K562 (cell line): ENCODE measurements at regions not wholly inside any gene's neighbourhood (a gene's known extent, or its start where the extent isn't known, plus 50 kb on each side); places are given as distances from the start of the nearest gene placed in this dataset.

Experiments
- ATAC-seq: fragments of 200-7000 bp; cut with Tn5 transposase; 3 replicates; pipeline ENCODE4 v1.9.1; 2020; ENCODE audit warnings: moderate library complexity
- BruUV-seq: library from RNA; stranded (reverse); fragments of 400-500 nt; replicated peaks from 2 replicates; lab custom pipeline; 2021; lab: Mats Ljungman, UMichigan
- CTCF ChIA-PET: fragments of 300-600 bp; formaldehyde crosslinking; extraction: SDS; loops from one replicate; lab custom pipeline; 2021; ENCODE audit warnings: low intra/inter-chr PET ratio; lab: Yijun Ruan, JAX
- POLR2A ChIA-PET: fragments of 300-600, 350-650 bp; sonication (Branson Sonifier 250); formaldehyde crosslinking; extraction: SDS; loops from one replicate; lab custom pipeline; 2021; ENCODE audit warnings: antibody characterized with exemption, inconsistent platforms; lab: Yijun Ruan, JAX
- DNase-seq, 4 experiments: peaks; one replicate each; pipeline versions ENCODE4 v3.0.0 to v3.0.0-alpha.2; 2011 to 2018; ENCODE audit warnings: low spot score in 3 of 4, mixed read lengths in 3 of 4; ENCODE audit errors: extremely low read depth in 1 of 4
- FAIRE-seq: peaks from 2 replicates; lab custom pipeline; 2011; peaks lifted over from hg19 to GRCh38; lab: Jason Lieb, UNC
- H2AFZ ChIP-seq: 2 replicates; pipeline ENCODE4 v1.6.0; 2011; ENCODE audit warnings: low read depth, low read length, control low read depth, inconsistent platforms
- H3K27ac ChIP-seq: fragments of 200-600 bp; 3 replicates; pipeline ENCODE4 v1.8.0; 2011; ENCODE audit warnings: low read depth, mild to moderate bottlenecking, control low read depth, inconsistent platforms, low read length, moderate library complexity, mixed read lengths; ENCODE audit errors: extremely low read depth
- H3K27me3 ChIP-seq, 2 experiments: fragments of 300-600 bp in 1 of 2; 2 replicates in 1 of 2; 3 replicates in 1 of 2; pipeline versions ENCODE4 v1.6.0 to v1.8.0; 2011; ENCODE audit warnings: inconsistent platforms in 2 of 2, low read length in 2 of 2, mild to moderate bottlenecking in 1 of 2, mixed read lengths in 1 of 2, moderate library complexity in 1 of 2; ENCODE audit not compliant: control insufficient read depth in 2 of 2, insufficient read depth in 2 of 2
- H3K36me3 ChIP-seq: fragments of 300-600 bp; 3 replicates; pipeline ENCODE4 v1.8.0; 2011; ENCODE audit warnings: mild to moderate bottlenecking, low read length, inconsistent platforms; ENCODE audit not compliant: control insufficient read depth, insufficient read depth
- H3K4me1 ChIP-seq, 2 experiments: fragments of 200-600 bp in 1 of 2; replicated peaks in 1 of 2; 2 replicates in 1 of 2; 3 replicates in 1 of 2; pipeline versions ENCODE4 v1.5.1 to v1.8.0; 2011; ENCODE audit warnings: inconsistent platforms in 2 of 2, low read length in 2 of 2, mild to moderate bottlenecking in 1 of 2, mixed read lengths in 1 of 2, moderate library complexity in 1 of 2; ENCODE audit not compliant: control insufficient read depth in 2 of 2, insufficient read depth in 2 of 2
- H3K4me2 ChIP-seq: 2 replicates; pipeline ENCODE4 v1.6.1; 2011; ENCODE audit warnings: low read length, control low read depth, inconsistent platforms, mixed read lengths; ENCODE audit not compliant: insufficient read depth
- H3K4me3 ChIP-seq: fragments of 200-600 bp; sonication (generic), shearing (Covaris generic); 2 replicates; pipeline ENCODE4 v1.5.1; 2016; ENCODE audit warnings: control low read depth, inconsistent platforms
- H3K79me2 ChIP-seq: fragments of 200-600 bp; 3 replicates; pipeline ENCODE4 v1.8.0; 2011; ENCODE audit warnings: low read length, inconsistent platforms; ENCODE audit not compliant: control insufficient read depth, insufficient read depth
- H3K9ac ChIP-seq, 2 experiments: 2 replicates each; pipeline versions ENCODE4 v1.6.0 to v1.6.1; 2011; ENCODE audit warnings: low read depth in 2 of 2, low read length in 2 of 2, control low read depth in 1 of 2, inconsistent platforms in 1 of 2, mild to moderate bottlenecking in 1 of 2, mixed read lengths in 1 of 2; ENCODE audit not compliant: insufficient read depth in 1 of 2
- H3K9me1 ChIP-seq: one replicate; pipeline ENCODE4 v1.6.0; 2011; ENCODE audit warnings: inconsistent platforms, mild to moderate bottlenecking, low read length, moderate library complexity; ENCODE audit not compliant: control insufficient read depth, insufficient read depth
- H3K9me3 ChIP-seq: replicated peaks from 2 replicates; pipeline ENCODE4 v1.5.1; 2011; ENCODE audit warnings: low read depth, low read length, inconsistent platforms; ENCODE audit not compliant: control insufficient read depth, insufficient read depth
- H4K20me1 ChIP-seq: replicated peaks from 2 replicates; pipeline ENCODE4 v1.6.1; 2011; ENCODE audit warnings: low read length, inconsistent platforms, mixed read lengths; ENCODE audit not compliant: control insufficient read depth, insufficient read depth
- ESRRB ChIP-seq: fragments of 250-450 bp; sonication (Bioruptor Pico); IDR thresholded peaks from 2 replicates; pipeline ENCODE4 v1.5.0; 2020; ENCODE audit warnings: mild to moderate bottlenecking, moderate library complexity, borderline replicate concordance
- ETS2 ChIP-seq: IDR thresholded peaks from 2 replicates; pipeline ENCODE4 v1.6.1; 2016; ENCODE audit warnings: borderline replicate concordance, missing genetic modification characterization, mild to moderate bottlenecking, moderate library complexity, missing compliant biosample characterization; ENCODE audit not compliant: poor library complexity, severe bottlenecking
- HDAC3 ChIP-seq: fragments of 450-650 bp; IDR thresholded peaks from 2 replicates; pipeline ENCODE4 v1.6.1; 2018; ENCODE audit warnings: borderline replicate concordance, mild to moderate bottlenecking, moderate library complexity; ENCODE audit not compliant: partially characterized antibody
- NR3C1 ChIP-seq: sonication (generic); formaldehyde crosslinking; IDR thresholded peaks from 2 replicates; pipeline ENCODE4 v1.8.1; 2022; ENCODE audit warnings: missing genetic modification reagents
- SAFB2 ChIP-seq: fragments of 200-400 bp; formaldehyde crosslinking; IDR thresholded peaks from 2 replicates; pipeline ENCODE4 v1.6.1; 2018; ENCODE audit warnings: borderline replicate concordance, low read length, low read depth, moderate library complexity; ENCODE audit not compliant: severe bottlenecking
- ZC3H4 ChIP-seq: sonication (generic); formaldehyde crosslinking; IDR thresholded peaks from 2 replicates; pipeline ENCODE4 v1.9.0; 2021; ENCODE audit warnings: missing genetic modification reagents, borderline replicate concordance
- WGBS: fragments of 100-300 bp; shearing (Covaris generic); methylation state at CpG from one replicate; pipeline ENCODE4 v1.1.6; 2016; ENCODE audit warnings: low coverage, mixed read lengths; ENCODE audit not compliant: insufficient coverage; ENCODE audit errors: missing lambda C conversion rate; 5-methylcytosine and 5-hydroxymethylcytosine counted together
- in situ Hi-C: fragments of 300-500 bp; cut with MboI; formaldehyde crosslinking; loops from 4 replicates; pipeline ENCODE4 v1.15.0; 2018; ENCODE audit warnings: inconsistent platforms, mixed read lengths
- intact Hi-C: fragments of 100-400 bp; cut with micrococcal nuclease; formaldehyde crosslinking; loops from 2 replicates; pipeline ENCODE4 v1.14.2; 2022

DNA sequence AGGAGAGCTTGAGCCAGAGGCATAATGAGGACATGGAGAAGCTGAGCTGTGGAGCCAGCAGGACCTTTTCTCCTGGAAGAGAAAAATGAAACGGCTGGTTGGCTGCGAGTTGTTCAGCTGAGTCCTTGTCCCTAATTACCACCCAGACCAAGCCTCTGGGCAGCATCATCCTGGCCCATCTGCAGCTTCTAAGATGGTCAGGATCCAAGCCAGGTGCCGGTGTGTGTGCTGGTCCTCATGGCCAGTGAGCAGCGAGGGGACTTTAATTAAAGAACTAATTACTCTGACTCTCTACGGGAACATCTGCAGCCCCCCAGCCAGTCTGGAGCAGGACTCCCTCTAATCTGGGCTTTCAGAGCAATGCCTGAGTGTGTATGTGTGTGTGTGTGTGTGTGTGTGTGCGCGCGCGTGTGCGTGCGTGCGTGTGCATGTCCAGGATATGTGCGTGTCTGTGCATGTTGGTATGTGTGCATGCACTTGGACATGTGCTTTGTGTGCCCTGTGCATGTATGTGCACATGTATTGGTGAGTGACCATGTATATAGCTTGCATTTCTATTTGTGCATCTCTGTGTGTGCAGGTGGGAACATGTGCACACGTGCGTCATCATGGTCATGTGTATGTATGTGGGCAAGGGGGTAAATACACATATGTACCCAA, 173.9 kb downstream of the DHX35 start:
- Histone ChIP-seq H3K27ac (no peak overlapping the region), H3K36me3 (no peaks in the 10 kb centered on the region), H3K27me3 (no peaks in the 10 kb centered on the region; a peak in 1 of 5 replicates), H2AFZ (no peak overlapping the region), H3K9me1 (no peaks in the 10 kb centered on the region), H3K4me1 (no peaks in the 10 kb centered on the region), H3K9me3 (no peaks in the 10 kb centered on the region), H3K4me3 (no peak overlapping the region), H3K4me2 (no peak overlapping the region), H3K79me2 (no peaks in the 10 kb centered on the region), H3K9ac (no peak overlapping the region), H4K20me1 (no peaks in the 10 kb centered on the region; the same call in 1 of the 2 replicates)
- FAIRE-seq = no peak
- ATAC-seq = no peak
- intact Hi-C loops (no loop called here), in situ Hi-C loops (no loop called here)
- 0% methylated on average over 7 of the region's 15 CpGs for WGBS
- ChIA-PET CTCF (no interaction called here), POLR2A (no interaction called here)
- TF ChIP-seq ETS2 (tag) = no peak
- no peak for TF ChIP-seq NR3C1
- TF ChIP-seq ESRRB = no peak
- no peak for TF ChIP-seq HDAC3
- no TSS peak for BruUV-seq
- DNase-seq = no peak

DNA sequence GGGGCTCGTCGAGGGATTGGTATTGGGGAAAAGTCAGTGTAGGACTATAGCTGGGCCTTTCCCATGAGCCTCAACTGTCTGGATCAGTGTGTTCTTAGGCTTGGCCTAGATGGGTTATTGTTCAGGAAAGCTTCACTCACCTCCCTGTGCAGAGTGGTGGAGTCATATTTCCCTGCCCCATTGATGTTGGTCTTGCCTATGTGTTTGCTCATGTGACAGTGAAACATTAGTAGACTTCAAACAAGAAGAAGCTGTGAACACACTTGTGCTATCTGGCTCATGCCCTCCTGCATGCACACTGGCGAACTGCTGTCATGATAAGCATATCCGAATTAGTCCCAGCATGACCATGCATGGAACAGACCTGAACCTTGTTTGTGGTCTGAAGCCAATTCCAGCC, 171.1 kb downstream of the DHX35 start:
- FAIRE-seq = no peak
- ChIA-PET POLR2A (no interaction called here), CTCF (no interaction called here)
- no peak for ATAC-seq
- H3K4me2 ChIP-seq = no peak overlapping the region
- H3K27me3 ChIP-seq = no peaks in the 10 kb centered on the region; a peak in 1 of 5 replicates
- H3K9ac ChIP-seq = no peak overlapping the region
- DNase-seq = no peak
- H3K4me1 ChIP-seq = no peaks in the 10 kb centered on the region
- no peaks in the 10 kb centered on the region; the same call in 1 of the 2 replicates for H4K20me1 ChIP-seq
- no peak overlapping the region for H2AFZ ChIP-seq
- WGBS = 6% methylated on average over 4 of the region's 4 CpGs
- in situ Hi-C loops (no loop called here), intact Hi-C loops (no loop called here)
- H3K27ac ChIP-seq = no peak overlapping the region
- no peaks in the 10 kb centered on the region for H3K79me2 ChIP-seq
- no peak overlapping the region for H3K4me3 ChIP-seq
- H3K9me3 ChIP-seq = no peaks in the 10 kb centered on the region
- TF ChIP-seq ZC3H4 (CRISPR knock-in tag) (no peak), SAFB2 (no peak)
- H3K9me1 ChIP-seq = no peaks in the 10 kb centered on the region
- no peaks in the 10 kb centered on the region for H3K36me3 ChIP-seq
- BruUV-seq = no TSS peak
